Gastroesophageal sphincter (tissue), 3 donors: ENCODE measurements at regions not wholly inside any gene's neighbourhood (a gene's known extent, or its start where the extent isn't known, plus 50 kb on each side); places are given as distances from the start of the nearest gene placed in this dataset.

ENCODE experiments used
- POLR2A ChIP-seq, 2 donors: fragments of 450-650 bp; IDR thresholded peaks; one replicate each; pipeline ENCODE4 v1.6.1; 2017; ENCODE audit warnings: antibody characterized with exemption in 2 of 2, mild to moderate bottlenecking in 2 of 2, moderate library complexity in 1 of 2
- POLR2AphosphoS5 ChIP-seq: sonication (generic); formaldehyde crosslinking; IDR thresholded peaks from one replicate; pipeline ENCODE4 v1.6.1; 2017; ENCODE audit warnings: antibody characterized with exemption
- TF ChIP-seq, protein P1 (sequence below), 4 experiments: fragments of 200-600 bp in 2 of 4; fragments of 450-650 bp in 2 of 4; sonication (generic) in 1 of 4; IDR thresholded peaks; one replicate each; pipeline ENCODE4 v1.5.1; 2017 to 2019; ENCODE audit warnings: antibody characterized with exemption in 4 of 4, mild to moderate bottlenecking in 2 of 4, moderate library complexity in 2 of 4

DNA sequence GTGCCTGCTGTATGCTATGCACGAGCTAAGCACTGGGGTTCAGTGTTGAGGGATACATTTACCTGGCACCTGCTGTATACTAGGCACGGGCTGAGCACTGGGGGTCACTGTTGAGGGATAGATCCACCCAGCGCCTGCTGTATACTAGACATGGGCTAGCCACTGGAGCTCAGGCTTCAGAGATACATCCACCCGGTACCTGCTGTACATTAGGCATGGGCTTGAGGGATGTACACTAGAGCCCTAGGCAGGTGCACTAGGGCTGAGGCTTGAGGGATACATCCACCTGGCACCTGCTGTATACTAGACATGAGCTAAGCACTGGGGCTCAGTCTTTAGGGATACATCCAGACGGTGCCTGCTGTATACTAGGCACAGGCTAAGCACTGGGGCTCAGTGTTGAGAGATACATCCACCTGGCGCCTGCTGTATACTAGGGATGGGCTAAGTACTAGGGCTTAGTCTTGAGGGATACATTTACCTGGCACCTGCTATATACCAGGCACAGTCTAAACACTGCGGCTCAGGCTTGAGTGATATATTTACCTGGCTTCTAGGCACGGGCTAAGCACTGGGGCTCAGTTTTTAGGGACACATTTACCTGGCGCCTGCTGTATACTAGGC is 92.7 kb downstream of the ADRA2C start:
- TF ChIP-seq POLR2A (IDR thresholded peaks at IDR 0.05) (no peak), POLR2AphosphoS5 (no peak)
- TF ChIP-seq, protein P1, sequence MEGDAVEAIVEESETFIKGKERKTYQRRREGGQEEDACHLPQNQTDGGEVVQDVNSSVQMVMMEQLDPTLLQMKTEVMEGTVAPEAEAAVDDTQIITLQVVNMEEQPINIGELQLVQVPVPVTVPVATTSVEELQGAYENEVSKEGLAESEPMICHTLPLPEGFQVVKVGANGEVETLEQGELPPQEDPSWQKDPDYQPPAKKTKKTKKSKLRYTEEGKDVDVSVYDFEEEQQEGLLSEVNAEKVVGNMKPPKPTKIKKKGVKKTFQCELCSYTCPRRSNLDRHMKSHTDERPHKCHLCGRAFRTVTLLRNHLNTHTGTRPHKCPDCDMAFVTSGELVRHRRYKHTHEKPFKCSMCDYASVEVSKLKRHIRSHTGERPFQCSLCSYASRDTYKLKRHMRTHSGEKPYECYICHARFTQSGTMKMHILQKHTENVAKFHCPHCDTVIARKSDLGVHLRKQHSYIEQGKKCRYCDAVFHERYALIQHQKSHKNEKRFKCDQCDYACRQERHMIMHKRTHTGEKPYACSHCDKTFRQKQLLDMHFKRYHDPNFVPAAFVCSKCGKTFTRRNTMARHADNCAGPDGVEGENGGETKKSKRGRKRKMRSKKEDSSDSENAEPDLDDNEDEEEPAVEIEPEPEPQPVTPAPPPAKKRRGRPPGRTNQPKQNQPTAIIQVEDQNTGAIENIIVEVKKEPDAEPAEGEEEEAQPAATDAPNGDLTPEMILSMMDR (IDR thresholded peaks at IDR 0.05), result no peak
